Nephron (organoid): ENCODE measurements at regions not wholly inside any gene's neighbourhood (a gene's known extent, or its start where the extent isn't known, plus 50 kb on each side); places are given as distances from the start of the nearest gene placed in this dataset.

Experiments used
- H3K27ac Mint-ChIP-seq, 3 experiments: 2 replicates each; pipeline ENCODE4 v1.8.0; 2020; ENCODE audit warnings: mixed read lengths in 3 of 3, mild to moderate bottlenecking in 2 of 3, moderate library complexity in 1 of 3
- H3K27me3 Mint-ChIP-seq: 2 replicates; pipeline ENCODE4 v1.8.0; 2021; ENCODE audit warnings: low read depth, mild to moderate bottlenecking, moderate library complexity, mixed read lengths
- H3K36me3 Mint-ChIP-seq: 2 replicates; pipeline ENCODE4 v1.8.0; 2020; ENCODE audit warnings: low read depth, mixed read lengths
- H3K4me1 Mint-ChIP-seq: 2 replicates; pipeline ENCODE4 v1.8.0; 2020; ENCODE audit warnings: mixed read lengths
- H3K4me3 Mint-ChIP-seq, 3 experiments: 2 replicates each; pipeline ENCODE4 v1.8.0; 2020; ENCODE audit warnings: mild to moderate bottlenecking in 3 of 3, mixed read lengths in 3 of 3, moderate library complexity in 2 of 3
- H3K9me3 Mint-ChIP-seq: 2 replicates; pipeline ENCODE4 v1.8.0; 2020; ENCODE audit warnings: mixed read lengths
- TF ChIP-seq, protein P1 (sequence below), 3 experiments: fragments of 200-600 bp; sonication (generic); IDR thresholded peaks; one replicate each; pipeline ENCODE4 v1.5.0; 2021; ENCODE audit warnings: antibody characterized with exemption in 3 of 3; ENCODE audit not compliant: unreplicated experiment in 3 of 3

DNA sequence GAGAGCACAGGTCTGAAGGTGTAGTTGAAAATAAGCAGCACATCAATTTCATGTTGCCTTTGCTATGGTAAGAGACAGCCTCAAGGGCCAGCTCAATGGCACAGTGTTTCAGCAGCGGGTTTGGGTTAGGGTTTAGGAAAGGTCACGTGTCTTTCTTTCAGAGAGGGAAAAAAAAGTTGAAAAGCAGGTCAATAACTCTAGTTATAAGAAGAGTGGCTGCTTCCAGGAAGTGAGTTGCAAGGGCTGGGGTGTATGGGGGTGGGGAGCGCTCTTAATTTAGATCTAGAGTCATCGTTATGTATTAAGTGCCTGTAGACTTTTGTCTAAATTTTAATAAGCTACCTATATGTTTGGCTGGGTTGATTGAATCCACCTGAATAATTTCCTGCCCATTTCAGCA lies 118.5 kb upstream of the SPAG17 start:
- Mint-ChIP-seq H3K9me3 (peaks cover 8% of the 10 kb centered on the region), H3K4me3 (no peak overlapping the region), H3K36me3 (no peaks in the 10 kb centered on the region), H3K27ac (peak overlapping the region in 2 of 3 experiments; percentile 74 to 86), H3K4me1 (peaks cover 54% of the 10 kb centered on the region), H3K27me3 (peaks cover 6% of the 10 kb centered on the region)
- TF ChIP-seq, protein P1, sequence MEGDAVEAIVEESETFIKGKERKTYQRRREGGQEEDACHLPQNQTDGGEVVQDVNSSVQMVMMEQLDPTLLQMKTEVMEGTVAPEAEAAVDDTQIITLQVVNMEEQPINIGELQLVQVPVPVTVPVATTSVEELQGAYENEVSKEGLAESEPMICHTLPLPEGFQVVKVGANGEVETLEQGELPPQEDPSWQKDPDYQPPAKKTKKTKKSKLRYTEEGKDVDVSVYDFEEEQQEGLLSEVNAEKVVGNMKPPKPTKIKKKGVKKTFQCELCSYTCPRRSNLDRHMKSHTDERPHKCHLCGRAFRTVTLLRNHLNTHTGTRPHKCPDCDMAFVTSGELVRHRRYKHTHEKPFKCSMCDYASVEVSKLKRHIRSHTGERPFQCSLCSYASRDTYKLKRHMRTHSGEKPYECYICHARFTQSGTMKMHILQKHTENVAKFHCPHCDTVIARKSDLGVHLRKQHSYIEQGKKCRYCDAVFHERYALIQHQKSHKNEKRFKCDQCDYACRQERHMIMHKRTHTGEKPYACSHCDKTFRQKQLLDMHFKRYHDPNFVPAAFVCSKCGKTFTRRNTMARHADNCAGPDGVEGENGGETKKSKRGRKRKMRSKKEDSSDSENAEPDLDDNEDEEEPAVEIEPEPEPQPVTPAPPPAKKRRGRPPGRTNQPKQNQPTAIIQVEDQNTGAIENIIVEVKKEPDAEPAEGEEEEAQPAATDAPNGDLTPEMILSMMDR (IDR thresholded peaks at IDR 0.05; ENCODE audit: unreplicated experiment in 3 of 3), result no peak

DNA sequence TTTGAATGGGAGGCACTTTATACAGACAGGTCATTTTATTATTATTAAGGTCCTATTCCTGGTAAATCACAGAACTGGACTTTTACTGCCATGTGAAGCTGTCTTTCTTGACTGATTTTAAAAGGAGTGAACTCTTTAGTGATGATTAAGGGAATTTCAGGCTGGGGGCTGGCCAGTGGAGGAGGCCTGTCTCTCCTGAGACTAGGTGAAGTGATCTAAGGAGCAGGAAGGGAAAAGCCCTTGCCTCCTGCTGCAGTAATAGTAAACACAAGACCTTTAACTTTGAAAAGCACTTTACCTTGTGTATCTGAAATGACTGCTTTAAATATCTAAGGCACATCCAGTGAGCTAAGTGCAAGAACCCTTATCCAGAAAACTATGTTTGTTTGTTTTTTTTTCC lies 118.0 kb upstream of the SPAG17 start:
- Mint-ChIP-seq H3K27me3 (peaks cover 9% of the 10 kb centered on the region), H3K4me3 (peak overlapping the region in 1 of 3 experiments; percentile 42), H3K36me3 (no peaks in the 10 kb centered on the region), H3K9me3 (peaks cover 8% of the 10 kb centered on the region), H3K4me1 (peaks cover 59% of the 10 kb centered on the region), H3K27ac (peak overlapping the region; percentile 35 to 86 (median 74))
- TF ChIP-seq, protein P1 (IDR thresholded peaks at IDR 0.05; ENCODE audit: unreplicated experiment in 3 of 3), result no peak

DNA sequence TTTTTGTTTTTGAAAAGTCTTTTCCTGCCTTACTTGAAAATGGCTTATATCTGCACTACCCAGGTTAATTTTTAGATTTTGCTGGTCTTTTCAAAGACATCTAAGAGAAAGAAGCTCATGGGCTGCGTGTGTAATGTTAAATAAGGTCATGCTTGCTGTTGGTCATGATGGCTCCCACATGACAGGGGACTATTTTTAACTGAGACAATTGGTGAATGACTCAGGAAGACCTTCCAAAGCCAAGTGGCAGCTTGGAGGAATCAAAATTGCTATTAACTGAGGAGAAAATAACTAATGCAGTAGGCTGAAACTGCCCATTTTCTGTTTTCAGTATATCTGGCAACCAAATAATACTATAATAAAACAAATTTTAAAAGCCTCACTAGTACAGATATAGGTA lies 117.1 kb upstream of the SPAG17 start:
- peaks cover 5% of the 10 kb centered on the region for H3K9me3 Mint-ChIP-seq
- no peak overlapping the region for H3K4me3 Mint-ChIP-seq
- peaks cover 65% of the 10 kb centered on the region for H3K4me1 Mint-ChIP-seq
- peaks cover 9% of the 10 kb centered on the region for H3K27me3 Mint-ChIP-seq
- H3K36me3 Mint-ChIP-seq, result no peaks in the 10 kb centered on the region
- TF ChIP-seq, protein P1 (IDR thresholded peaks at IDR 0.05; ENCODE audit: unreplicated experiment in 3 of 3), result no peak
- H3K27ac Mint-ChIP-seq, result peak overlapping the region in 2 of 3 experiments; percentile 7 to 86

DNA sequence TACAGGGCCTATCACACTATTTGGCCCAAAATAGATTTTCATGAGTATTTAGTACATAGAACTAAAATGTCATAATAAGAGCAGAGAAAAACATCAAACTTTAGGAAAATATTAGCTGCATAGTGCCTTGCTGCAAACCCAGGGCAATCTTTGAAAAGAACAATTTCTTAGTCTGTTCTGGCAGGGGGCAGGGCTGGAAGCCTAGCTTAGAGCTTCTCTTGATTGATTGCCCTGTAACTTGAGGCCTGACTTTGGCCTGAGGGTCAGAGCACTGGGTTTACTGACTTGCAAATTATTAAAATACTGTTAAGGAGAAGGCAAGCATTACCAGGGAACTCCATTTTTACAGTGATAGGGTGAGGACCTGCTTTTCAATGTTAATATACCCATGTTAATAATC lies 115.8 kb upstream of the SPAG17 start:
- Mint-ChIP-seq H3K4me1 (peaks cover 72% of the 10 kb centered on the region), H3K4me3 (peak overlapping the region in 2 of 3 experiments; percentile 18 to 39), H3K36me3 (no peaks in the 10 kb centered on the region), H3K9me3 (no peaks in the 10 kb centered on the region), H3K27ac (peak overlapping the region; percentile 2 to 83 (median 45)), H3K27me3 (peaks cover 9% of the 10 kb centered on the region)
- TF ChIP-seq, protein P1 (IDR thresholded peaks at IDR 0.05; ENCODE audit: unreplicated experiment in 3 of 3), result no peak

DNA sequence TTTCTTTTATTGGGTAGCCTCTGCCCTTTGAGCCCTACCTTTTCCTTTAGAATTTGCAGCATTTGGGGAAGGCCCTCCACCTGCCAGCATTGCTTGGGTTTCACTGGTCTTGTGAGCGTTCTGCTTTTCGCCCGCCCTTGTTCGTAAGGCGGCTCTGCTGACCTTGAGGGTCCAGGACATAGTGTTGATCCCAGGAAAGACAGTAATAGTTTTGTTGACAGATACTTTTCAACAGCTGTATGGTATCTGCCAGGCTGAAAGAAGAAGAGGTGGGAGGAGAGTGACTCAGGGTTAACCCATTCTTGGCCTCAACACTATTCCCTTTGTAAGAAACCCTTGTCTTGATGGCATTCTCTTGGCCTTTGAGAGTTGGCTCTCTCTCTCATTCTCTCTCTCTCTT lies 113.4 kb upstream of the SPAG17 start:
- Mint-ChIP-seq H3K36me3 (no peaks in the 10 kb centered on the region), H3K27me3 (peaks cover 9% of the 10 kb centered on the region), H3K9me3 (no peaks in the 10 kb centered on the region), H3K4me1 (peaks cover 70% of the 10 kb centered on the region), H3K4me3 (peak overlapping the region in 2 of 3 experiments; percentile 22 to 47), H3K27ac (peak overlapping the region; percentile 10 to 92 (median 21))
- TF ChIP-seq, protein P1 (IDR thresholded peaks at IDR 0.05; ENCODE audit: unreplicated experiment in 3 of 3), result no peak

DNA sequence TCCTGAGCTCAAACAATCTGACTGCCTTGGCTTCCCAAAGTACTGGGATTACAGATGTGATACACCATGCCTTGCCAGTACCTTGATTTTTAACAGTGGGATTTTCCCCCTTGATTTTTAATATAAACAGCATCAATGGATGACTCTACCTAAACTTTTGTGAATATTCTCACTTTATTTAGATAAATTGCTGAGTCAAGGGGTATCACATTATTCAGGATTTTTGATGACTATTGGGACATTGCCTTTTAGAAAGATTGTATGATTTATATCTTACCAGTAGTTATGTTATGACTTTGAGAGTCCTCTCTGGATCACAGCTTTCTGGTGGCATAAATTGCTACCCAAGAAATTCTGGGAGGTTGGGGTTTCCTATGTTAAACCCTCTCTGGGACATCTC lies 112.5 kb upstream of the SPAG17 start:
- Mint-ChIP-seq H3K27ac (peak overlapping the region; percentile 10 to 92 (median 21)), H3K9me3 (no peaks in the 10 kb centered on the region), H3K36me3 (no peaks in the 10 kb centered on the region), H3K4me3 (no peak overlapping the region), H3K4me1 (peaks cover 63% of the 10 kb centered on the region), H3K27me3 (peaks cover 15% of the 10 kb centered on the region)
- TF ChIP-seq, protein P1 (IDR thresholded peaks at IDR 0.05; ENCODE audit: unreplicated experiment in 3 of 3), result no peak
